ENCODE measurements at regions not wholly inside any gene's neighbourhood (a gene's known extent, or its start where the extent isn't known, plus 50 kb on each side); places are given as distances from the start of the nearest gene placed in this dataset.

DNA sequence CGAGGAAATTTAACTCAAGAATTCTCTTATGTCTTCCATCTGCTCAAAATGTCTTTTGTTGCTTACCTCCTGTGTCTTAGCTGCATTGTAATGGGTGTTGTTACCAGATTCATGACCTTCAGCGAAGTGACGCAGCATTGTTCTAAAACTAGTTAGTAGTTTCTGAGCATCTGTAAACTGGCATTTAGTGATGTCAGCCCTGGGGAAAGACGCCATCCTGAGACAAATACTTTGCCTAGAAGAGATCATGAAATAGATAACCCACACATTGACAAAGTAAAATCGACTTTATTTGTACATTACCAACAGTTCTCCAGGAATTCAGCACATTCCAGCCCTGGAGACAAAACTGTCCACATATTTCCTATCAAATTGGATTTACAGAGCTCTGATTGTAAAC lies 87.8 kb downstream of the GPAM start:
- TF ChIP-seq POLR2AphosphoS5 (IDR thresholded peaks at IDR 0.05; ENCODE audit: low read depth, low read length): no peak
- TF ChIP-seq JUN (IDR thresholded peaks at IDR 0.05; ENCODE audit: low read depth, low read length): no peak
- no peak for TF ChIP-seq RAD21 (IDR thresholded peaks at IDR 0.05 in 1 of 2, conservative IDR thresholded peaks at IDR 0.05 in 1 of 2; ENCODE audit: low read depth in 2 of 2, low read length in 2 of 2)
- no peak for TF ChIP-seq HDAC2 (IDR thresholded peaks at IDR 0.05; ENCODE audit: borderline replicate concordance in 1 of 2, low read depth in 2 of 2, low read length in 2 of 2)
- no peak for TF ChIP-seq BACH1 (IDR thresholded peaks at IDR 0.05; ENCODE audit: low read length)
- TF ChIP-seq, protein P1, sequence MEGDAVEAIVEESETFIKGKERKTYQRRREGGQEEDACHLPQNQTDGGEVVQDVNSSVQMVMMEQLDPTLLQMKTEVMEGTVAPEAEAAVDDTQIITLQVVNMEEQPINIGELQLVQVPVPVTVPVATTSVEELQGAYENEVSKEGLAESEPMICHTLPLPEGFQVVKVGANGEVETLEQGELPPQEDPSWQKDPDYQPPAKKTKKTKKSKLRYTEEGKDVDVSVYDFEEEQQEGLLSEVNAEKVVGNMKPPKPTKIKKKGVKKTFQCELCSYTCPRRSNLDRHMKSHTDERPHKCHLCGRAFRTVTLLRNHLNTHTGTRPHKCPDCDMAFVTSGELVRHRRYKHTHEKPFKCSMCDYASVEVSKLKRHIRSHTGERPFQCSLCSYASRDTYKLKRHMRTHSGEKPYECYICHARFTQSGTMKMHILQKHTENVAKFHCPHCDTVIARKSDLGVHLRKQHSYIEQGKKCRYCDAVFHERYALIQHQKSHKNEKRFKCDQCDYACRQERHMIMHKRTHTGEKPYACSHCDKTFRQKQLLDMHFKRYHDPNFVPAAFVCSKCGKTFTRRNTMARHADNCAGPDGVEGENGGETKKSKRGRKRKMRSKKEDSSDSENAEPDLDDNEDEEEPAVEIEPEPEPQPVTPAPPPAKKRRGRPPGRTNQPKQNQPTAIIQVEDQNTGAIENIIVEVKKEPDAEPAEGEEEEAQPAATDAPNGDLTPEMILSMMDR (IDR thresholded peaks at IDR 0.05; ENCODE audit: control extremely low read depth in 1 of 3, insufficient read depth in 1 of 3, low read depth in 1 of 3, low read length in 3 of 3): no peak
- TF ChIP-seq POLR2A (IDR thresholded peaks at IDR 0.05; ENCODE audit: control extremely low read depth in 1 of 2, low read depth in 2 of 2, low read length in 2 of 2): no peak
- no peak for TF ChIP-seq CREB1 (IDR thresholded peaks at IDR 0.05)
- TF ChIP-seq, protein P2, sequence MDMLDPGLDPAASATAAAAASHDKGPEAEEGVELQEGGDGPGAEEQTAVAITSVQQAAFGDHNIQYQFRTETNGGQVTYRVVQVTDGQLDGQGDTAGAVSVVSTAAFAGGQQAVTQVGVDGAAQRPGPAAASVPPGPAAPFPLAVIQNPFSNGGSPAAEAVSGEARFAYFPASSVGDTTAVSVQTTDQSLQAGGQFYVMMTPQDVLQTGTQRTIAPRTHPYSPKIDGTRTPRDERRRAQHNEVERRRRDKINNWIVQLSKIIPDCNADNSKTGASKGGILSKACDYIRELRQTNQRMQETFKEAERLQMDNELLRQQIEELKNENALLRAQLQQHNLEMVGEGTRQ (IDR thresholded peaks at IDR 0.05; ENCODE audit: low read length): no peak
- TF ChIP-seq TAF1 (IDR thresholded peaks at IDR 0.05; ENCODE audit: low read depth, low read length): no peak
- TF ChIP-seq SIX5 (IDR thresholded peaks at IDR 0.05; ENCODE audit: low read depth, low read length): no peak
- no peak for TF ChIP-seq RNF2 (IDR thresholded peaks at IDR 0.05; ENCODE audit: borderline replicate concordance, low read depth, low read length, missing control alignments, poor library complexity, severe bottlenecking)
- no peak for TF ChIP-seq KDM1A (IDR thresholded peaks at IDR 0.05; ENCODE audit: borderline replicate concordance, low read length)

All from H1 (cell line).